GM21737 (cell line): ENCODE measurements at regions not wholly inside any gene's neighbourhood (a gene's known extent, or its start where the extent isn't known, plus 50 kb on each side); places are given as distances from the start of the nearest gene placed in this dataset.

Source experiments
- ATAC-seq: cut with Tn5 transposase; IDR thresholded peaks from one replicate; pipeline ENCODE4 v1.9.1; 2021; ENCODE audit warnings: mild to moderate bottlenecking, moderate library complexity; ENCODE audit not compliant: unreplicated experiment

DNA sequence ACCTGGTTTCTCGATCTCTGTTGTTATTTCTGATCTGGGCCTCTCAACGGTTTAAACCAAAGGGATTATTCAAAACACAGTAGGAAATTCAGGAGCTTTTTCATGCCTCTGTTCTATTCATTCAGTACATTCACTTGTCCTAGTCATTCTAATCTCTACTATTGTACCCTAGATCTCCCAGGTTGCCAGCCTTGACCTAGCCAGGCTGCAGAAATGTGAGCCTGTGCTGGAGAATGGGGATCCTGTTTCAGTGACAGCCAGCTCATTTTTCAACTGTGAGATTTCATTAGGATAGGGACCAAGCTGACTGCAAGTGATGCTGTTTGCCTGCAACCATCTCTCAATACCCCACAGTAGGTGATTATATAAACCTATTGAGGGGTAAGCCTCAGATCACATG lies 186.2 kb downstream of the CMPK2 start:
- ATAC-seq = no peak

DNA sequence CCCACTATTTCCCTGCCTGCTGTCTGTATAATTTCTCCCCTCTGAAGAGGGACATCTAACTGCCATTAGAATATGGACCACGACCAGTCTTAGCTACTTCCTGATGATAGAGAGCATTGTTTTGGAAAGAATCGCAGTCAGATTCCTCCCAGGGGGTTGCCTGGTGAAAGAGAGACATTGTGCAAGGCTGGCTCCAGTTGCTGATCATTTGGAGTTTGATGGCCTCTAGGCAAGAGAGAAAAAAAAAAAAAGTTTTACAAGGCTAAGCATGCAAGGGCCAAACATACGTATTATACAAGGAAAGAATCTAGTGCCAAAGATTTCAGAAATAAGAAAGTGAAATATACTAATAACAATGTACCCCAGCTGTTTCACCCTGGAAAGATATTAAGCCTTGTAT lies 182.2 kb downstream of the CMPK2 start:
- no peak for ATAC-seq

DNA sequence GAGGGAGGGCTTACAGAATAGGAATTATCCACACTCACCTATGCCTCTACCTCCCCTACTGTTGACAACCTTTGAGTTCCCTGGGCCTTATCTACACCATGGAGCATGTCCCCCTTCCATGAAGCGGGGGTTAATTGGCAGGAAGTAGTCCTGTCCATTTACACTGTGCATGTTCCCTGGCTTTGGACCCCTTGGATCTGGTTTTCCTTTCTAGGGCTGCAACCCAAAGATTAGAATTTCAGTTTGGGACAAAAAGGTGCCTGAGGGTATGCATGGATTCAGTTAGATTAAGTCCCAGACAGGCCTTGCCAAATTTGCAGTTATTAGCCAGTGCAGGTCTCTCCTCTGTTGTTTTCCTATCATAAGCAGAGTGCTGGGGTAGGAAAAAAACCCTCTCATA lies 180.3 kb downstream of the CMPK2 start:
- ATAC-seq = no peak

DNA sequence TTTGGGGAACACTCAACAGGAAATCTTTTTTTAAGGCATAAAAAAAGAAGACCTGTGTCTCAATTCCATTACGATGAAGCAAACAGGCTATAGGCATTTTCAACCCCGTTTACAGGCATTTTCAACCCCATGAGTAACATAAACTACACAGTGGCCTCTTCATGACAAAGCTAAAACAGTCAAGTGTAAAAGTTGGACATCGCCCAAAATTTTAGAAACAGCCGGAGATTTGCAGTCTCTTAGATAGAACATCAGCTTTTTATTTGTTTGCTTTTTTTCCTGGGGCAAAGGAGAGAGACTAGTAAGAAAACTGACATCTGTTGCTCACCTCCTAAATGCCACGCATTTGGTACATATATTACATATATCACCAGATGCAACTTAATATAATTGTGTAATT lies 173.7 kb downstream of the CMPK2 start:
- ATAC-seq = no peak

DNA sequence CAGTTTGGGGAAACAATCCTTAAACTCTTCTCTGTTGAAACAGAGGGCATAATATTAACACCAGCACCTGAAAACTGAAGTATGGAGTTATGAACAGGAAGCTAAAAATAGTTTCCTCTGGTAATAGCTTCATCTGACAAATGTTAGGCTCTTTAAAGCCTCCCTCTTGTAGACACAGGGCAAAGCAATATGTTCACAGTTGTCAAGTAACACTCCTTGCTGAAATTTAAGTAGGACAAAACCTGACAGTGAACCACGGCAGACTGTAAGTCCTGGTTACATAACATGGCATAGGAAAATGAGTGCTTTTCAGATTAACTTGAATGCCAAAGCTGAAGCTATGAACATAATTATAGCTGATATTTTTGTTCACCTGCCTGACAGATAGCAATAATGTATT lies 172.9 kb downstream of the CMPK2 start:
- ATAC-seq = no peak

DNA sequence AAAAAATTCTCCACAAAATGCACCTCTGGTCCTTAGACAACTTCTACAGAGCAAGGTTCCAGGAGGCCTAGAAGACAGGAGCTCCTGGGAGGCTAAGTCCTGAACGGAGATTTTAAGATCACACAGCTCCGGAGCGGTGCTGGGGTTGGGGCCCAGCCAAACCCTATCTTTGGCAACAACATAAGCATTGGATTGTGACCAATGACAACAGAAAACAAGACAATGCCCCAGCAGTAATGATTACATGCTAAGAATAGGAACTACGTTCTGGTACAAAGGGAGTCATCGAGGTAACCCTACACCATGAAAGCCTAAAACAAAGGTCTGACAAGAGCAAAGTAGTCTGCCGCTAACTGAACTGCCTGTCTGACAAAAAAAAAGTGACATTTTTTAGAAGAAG lies 171.2 kb downstream of the CMPK2 start:
- ATAC-seq = no peak

DNA sequence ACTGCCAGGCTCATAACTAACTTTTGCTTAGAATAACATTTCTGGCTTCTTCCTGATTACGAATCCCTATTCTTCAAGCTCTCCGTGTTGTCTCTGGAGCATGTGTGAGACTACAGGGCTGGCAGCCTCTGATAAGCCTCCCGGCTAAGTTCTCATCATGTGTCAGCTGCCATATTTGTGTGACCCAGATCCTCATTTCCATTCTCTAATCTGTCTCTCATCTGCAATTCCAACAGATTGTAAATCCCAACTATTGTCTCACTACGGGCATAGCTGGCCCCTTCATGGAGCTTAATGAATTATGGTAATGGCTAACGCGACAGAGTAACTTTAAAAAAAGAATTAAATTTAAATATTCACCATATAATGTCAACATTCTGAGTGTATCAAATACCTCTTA lies 165.4 kb downstream of the CMPK2 start:
- no peak for ATAC-seq

DNA sequence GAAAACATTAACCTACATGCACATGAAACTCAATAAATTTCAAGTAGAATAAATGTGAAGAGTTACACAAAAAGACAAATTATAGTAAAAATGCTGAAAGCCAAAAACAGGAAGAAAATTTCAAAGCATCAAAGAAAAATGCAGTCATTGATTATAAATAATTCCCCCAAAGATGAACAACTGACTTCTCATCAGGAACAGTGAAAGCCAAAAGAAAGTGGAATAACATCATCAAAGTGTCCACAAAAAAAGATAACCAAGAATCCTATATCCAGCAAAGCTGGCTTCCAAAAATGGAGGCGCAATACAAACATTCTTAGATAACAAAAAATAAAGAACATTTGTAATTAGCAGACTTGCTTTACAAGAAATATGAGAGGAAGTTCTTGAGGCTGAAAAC lies 161.6 kb downstream of the CMPK2 start:
- no peak for ATAC-seq

DNA sequence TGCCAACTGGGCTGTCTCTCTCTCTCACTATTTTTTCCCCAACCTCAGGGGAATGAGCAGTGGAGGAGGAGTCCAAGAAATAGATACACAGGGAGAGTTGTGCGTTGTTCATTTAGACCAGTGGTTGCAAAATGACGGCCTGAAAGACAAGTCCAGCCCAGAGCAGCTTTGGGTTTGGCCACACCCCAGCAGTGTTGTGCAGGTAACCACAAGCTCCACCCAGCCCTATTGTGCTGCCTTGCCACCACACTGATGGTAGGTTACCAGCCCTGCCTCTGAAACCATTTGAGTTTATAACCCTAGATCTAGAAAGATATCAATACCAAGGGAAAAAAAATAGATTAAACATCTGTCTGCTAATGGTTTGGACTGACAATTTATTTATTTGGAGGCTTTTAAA lies 144.3 kb downstream of the CMPK2 start:
- no peak for ATAC-seq

DNA sequence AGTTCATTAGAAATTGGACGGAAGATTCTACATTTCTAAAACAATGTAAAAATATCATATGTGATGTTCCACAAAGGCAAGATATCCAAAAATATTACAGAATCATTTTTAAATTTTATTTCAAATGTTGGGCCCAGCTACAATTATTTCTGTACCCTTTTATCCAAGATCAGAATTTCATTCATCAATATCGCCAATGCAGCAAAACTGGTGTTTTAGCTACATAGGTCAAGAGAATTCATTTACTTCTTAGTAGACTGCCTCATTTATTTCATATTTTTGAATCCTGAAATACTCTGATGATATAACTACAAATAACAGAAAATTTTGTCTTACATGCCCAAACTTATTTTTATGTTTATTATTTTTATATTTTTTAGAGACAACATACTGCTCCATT lies 143.1 kb downstream of the CMPK2 start:
- no peak for ATAC-seq

DNA sequence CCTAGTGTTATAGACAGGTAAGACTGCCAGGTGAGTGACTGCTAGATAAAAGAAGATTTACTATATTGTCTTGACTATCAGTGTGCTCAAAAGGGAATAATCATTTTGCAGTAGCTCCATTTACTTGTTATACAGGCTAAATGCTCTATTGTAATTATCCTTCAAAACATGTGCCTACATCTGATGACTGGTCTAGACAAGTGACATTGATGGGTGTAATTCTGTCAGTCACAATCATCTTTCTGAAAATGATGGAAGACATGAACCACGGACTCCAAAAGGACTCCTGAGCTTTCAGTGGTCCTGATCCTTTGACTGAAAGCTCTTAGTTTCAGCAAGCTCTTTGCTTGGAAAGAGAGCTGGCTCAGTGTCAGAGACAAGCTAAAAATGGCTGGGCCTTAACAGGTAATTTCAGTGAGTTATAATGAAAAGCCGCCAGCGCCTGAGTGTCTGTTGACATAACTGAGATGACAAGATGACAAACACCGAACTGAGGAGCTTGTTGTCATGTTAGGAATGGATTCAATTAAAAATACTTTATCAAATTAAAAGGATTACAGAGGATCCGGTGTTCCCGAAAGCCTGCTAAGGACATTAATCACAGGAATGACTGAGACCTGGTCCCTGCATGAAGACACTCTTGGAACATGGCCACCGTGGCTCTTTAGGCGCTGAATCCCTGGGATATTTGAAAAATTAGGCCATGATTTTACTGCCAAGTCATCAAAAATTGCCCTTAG lies 141.7 kb downstream of the CMPK2 start:
- no peak for ATAC-seq

DNA sequence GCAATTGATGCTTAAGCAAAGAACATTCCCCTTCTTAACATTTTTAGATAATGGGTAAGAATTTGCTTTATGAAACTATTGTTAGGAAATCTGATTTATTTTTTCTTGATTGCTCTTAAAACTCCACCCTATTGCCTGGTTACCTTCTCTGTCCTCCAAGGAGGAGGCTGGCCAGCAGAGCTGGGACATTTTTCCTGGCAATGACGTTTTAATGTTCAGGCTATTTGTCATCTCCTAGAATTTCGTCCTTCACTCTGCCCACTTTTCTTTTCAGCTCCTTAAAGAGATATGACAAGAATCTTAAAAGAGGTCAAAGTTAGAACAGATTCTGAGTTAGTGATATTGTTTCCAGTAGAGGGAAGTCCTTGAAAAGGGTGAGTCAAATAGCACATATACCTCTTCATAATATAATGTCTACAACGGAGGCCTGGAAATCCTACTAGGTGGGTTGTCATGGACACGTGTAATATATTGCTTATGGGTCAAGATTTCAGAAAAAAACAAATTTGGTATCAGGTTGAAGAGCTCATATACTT lies 141.0 kb downstream of the CMPK2 start:
- no peak for ATAC-seq

DNA sequence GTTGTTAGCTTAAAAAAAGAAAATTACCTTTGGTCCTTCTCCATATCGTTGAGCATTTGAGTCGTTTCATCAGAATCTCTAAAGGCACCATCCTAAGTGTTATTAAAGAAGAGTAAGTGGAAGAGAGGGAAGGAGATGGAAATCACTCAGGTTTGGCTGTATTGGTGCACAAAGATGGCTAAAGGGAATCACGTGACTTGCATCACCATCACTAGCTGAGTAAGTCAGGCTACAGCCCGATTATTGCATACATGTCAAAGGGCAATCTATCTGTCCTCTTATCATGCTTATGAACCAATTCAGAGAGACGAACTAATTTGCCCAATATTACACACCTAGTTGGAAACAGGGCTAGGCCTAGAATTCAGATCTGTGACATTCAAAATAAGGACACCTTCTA lies 137.6 kb downstream of the CMPK2 start:
- no peak for ATAC-seq

DNA sequence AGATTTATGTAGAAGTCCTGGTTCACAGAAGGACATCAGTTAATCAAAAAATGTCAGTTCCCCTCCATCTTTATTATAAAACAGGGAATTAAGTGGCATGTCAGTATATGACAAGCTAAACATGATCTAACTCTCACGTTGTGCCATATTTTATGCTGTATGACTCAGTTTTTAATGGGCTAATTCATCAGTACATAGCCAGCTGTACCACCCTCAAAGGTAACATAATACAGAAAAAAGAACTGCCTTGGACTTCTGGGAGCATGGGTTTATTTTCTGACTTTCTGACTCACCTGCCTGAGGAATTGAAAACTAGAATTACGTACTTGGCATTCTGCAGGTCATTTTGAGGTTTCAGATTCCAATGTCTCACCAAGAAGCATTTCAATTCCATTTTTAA lies 135.7 kb downstream of the CMPK2 start:
- no peak for ATAC-seq

DNA sequence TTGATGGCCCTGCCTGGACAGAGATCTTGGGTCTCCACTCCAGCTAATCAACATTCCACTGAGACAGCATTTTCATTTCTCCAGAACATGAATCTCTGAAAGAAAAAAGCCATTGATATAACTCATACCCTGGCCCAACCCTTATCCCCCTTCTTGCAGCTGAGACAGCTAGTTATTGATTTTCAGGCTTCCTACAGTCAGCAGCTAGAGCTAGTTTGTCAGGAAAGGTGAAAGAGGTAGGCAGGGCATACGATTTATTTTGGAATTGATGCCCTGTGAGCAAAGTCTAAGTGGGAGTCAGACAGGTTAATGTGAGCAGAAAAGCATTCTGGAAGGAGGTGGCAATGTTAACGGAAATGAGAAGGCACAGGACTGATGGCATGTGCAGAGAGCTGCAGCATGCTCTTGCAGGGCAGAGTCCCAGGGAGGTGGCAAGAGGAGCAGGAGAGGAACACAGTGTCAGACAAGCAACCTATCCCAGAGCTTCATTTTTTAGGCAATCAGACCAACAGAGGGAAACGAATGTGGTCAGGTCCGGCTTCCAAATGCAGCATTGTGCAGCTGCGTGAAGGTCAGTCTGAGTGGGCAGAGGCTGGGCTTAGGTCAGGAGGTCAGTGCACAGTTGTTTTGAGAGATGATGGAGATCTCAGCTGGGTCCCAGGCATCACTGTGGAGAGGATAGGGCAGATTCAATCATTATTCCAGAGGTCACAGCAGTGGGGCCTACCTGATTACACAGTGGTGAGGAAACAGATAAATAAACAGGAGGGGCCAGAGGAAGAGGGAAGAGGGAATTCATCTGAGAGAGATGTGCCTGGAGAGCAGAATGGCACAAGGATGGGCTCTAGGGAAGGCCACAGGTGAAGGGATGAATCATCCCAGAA lies 134.8 kb downstream of the CMPK2 start:
- ATAC-seq = no peak

DNA sequence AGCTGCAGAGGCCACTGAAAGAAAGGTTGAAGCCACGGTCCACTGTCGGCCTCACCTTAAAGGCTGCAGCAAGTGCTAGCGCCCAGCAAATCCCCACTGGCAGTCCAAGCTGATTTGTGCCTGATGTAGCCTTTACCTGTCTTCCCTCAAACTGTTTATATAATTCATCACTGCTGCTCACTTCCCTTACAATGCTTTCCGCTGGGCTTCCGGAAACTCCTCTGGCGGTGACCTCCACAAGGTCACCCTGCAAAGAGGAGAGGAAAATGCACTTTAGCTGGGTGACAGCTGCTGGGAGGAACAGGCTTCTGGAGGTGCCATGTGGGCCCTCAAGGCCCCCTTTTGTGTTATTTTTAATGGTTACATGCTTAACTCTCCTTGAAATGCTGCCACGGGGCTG lies 126.2 kb downstream of the CMPK2 start:
- ATAC-seq = no peak

DNA sequence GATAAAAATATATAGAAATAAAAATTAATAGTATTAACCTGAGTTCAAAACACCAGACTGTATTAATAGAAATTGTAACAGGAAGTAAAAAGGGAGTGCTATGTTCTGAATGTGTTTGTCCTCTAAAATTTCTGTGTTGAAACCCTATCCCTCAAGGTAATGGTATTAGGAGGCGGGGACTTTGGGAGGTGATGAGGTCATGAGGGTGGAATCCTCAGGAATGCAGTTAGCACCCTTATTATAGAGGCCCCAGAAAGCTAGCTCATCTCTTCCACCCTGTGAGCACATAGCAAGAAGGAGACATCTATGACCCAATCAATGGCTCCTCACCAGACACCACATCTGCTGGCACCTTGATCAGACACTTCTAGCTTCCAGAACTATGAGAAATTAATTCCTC lies 124.5 kb downstream of the CMPK2 start:
- ATAC-seq = no peak

DNA sequence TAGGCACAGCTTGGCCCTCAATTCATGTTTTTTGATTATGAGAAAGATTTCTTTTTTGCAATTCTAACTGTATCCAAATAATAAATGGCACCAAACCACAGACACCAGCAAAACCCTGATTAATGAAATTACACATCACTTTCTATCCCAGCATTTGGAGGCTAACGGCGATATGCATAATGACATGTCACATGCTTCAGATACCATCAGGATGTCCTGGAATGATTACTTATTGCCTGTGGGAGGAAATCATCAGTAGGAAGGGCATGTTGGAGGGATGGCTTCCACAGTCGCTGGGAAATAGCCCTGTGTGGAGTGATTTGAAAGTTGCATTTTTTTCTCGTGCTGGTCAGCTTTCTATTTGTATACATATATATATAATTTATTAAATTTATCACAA lies 121.7 kb downstream of the CMPK2 start:
- no peak for ATAC-seq

DNA sequence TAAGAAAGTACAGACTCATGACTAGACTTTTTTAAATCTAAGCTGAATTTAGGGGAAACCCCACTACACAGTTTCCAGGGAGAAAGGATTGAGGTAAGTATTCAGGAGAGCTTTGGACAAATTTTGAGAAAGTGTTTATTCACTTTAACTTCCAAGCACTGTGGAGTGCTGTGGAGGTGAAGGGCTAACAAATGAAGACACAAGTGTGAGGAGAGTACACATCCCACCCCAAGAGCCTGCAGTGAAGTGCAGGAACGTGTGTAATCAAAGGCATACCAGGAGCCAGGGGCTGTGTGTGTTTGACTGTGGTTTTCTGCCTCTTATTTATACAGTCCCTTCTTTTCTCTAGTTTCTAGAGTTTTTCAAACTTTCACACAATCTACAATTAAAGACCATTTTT lies 118.3 kb downstream of the CMPK2 start:
- no peak for ATAC-seq

DNA sequence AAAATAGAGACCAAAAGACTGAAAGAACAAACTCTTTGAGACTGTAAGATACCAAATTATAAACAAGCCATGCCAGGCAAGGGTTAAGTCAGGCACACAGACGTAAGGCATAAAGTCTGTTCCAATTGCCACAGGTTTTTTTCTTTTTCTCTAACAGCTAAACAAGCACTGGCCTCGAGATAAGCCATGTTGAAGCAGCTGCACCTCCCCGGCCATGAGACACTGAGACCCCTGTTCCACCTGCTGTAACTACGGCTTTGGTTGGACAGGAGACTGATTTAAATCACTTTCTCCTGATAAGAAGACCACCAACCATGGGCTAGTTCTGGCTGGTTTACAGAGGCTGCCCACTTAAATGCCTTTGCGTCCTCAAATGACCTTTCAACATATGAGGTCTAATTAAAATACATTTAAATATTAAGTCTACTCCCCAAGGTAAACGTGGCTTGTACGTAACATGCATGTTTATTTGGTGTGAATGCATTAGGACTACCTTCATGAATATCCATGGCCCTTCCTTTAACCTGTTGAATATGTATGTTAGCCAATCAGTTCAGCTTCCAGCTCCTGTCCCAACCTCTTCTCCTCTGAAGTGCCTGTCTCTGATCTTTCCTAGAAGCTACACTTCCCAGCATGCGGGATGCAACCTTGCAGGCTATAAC lies 117.2 kb downstream of the CMPK2 start:
- ATAC-seq = no peak

DNA sequence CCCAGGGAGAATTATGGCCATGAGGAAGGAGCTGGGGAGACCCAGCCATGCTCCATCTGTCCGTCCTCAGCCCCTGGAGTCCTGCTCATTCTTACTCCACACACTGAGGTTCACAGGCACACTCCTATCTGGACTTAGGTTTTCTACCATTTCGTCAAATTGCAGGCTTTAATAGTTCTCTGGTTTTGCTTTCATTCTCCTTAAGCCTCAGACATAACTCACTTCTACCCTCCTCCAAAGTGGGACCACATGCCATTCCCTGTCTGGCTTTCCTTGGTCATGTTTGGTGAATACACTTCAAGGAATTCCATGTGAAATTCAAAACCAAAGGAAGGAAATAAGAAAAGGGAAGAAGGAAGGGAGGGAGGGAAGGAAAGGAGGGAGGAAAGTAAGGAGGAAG lies 115.7 kb downstream of the CMPK2 start:
- ATAC-seq = no peak
